OCI-LY7 (cell line): ENCODE measurements at regions not wholly inside any gene's neighbourhood (a gene's known extent, or its start where the extent isn't known, plus 50 kb on each side); places are given as distances from the start of the nearest gene placed in this dataset.
"Not testable (repeated sequence)": the region's sequence is repeated elsewhere in the genome, so short reads cannot be mapped to it uniquely, and the experiment has no call there.

Experiments
- CTCF ChIP-seq: fragments of 200-600 bp; sonication (generic); conservative IDR thresholded peaks from 2 replicates; pipeline ENCODE4 v1.5.1; 2014; ENCODE audit warnings: mild to moderate bottlenecking, antibody characterized with exemption, low read length, moderate library complexity, mixed read lengths
- EZH2phosphoT487 ChIP-seq: fragments of 200-600 bp; sonication (generic); IDR thresholded peaks from 2 replicates; pipeline ENCODE4 v1.6.1; 2018; ENCODE audit warnings: low read depth, borderline replicate concordance, mild to moderate bottlenecking, mixed run types, antibody characterized with exemption, low read length, moderate library complexity, mixed read lengths

GRCh38 chr9:42951239-42951638 lies 767.8 kb downstream of the SPATA31A6 start:
- peak; percentile 48; the same call in 1 of the 2 replicates for TF ChIP-seq CTCF
- not testable (repeated sequence) for TF ChIP-seq EZH2phosphoT487
